OCI-LY3 (cell line): ENCODE measurements at regions not wholly inside any gene's neighbourhood (a gene's known extent, or its start where the extent isn't known, plus 50 kb on each side); places are given as distances from the start of the nearest gene placed in this dataset.

ENCODE experiments used
- H2AFZ ChIP-seq: fragments of 200-600, 300-600 bp; shearing (Covaris generic); 2 replicates; pipeline ENCODE4 v1.6.0; 2014; ENCODE audit warnings: antibody characterized with exemption, low read depth, low read length
- H3K27ac ChIP-seq: fragments of 200-600, 300-600 bp; sonication (generic); 2 replicates; pipeline ENCODE4 v1.5.1; 2014; ENCODE audit warnings: mild to moderate bottlenecking, low read length, moderate library complexity, mixed read lengths
- H3K27me3 ChIP-seq: fragments of 200-600, 300-600 bp; sonication (generic); 2 replicates; pipeline ENCODE4 v1.6.1; 2014; ENCODE audit warnings: low read depth, low read length, mixed read lengths
- H3K36me3 ChIP-seq: fragments of 200-600, 300-600 bp; sonication (generic); replicated peaks from 2 replicates; pipeline ENCODE3; 2014; ENCODE audit warnings: low read depth, low read length, mixed read lengths
- H3K4me1 ChIP-seq: fragments of 300-600, 200-600 bp; sonication (generic); 2 replicates; pipeline ENCODE4 v1.6.1; 2014; ENCODE audit warnings: low read length, mixed read lengths
- H3K4me2 ChIP-seq: fragments of 200-600, 300-600 bp; sonication (generic); 2 replicates; pipeline ENCODE4 v1.6.1; 2014; ENCODE audit warnings: low read length, mixed read lengths
- H3K4me3 ChIP-seq: fragments of 300-600, 200-600 bp; sonication (generic); 2 replicates; pipeline ENCODE4 v1.5.1; 2014; ENCODE audit warnings: antibody characterized with exemption, mild to moderate bottlenecking, low read length, moderate library complexity
- H3K79me2 ChIP-seq: fragments of 300-600, 200-600 bp; shearing (Covaris generic); 2 replicates; pipeline ENCODE4 v1.6.1; 2014; ENCODE audit warnings: mild to moderate bottlenecking, low read length, mixed read lengths
- H3K9ac ChIP-seq: fragments of 300-600, 200-600 bp; shearing (Covaris generic); 2 replicates; pipeline ENCODE4 v1.6.0; 2014; ENCODE audit warnings: mild to moderate bottlenecking, low read length, moderate library complexity
- H3K9me3 ChIP-seq: fragments of 200-600, 300-600 bp; shearing (Covaris generic); 2 replicates; pipeline ENCODE4 v1.6.1; 2014; ENCODE audit warnings: low read length, mixed read lengths; ENCODE audit not compliant: insufficient read depth
- H4K20me1 ChIP-seq: fragments of 200-600, 300-600 bp; sonication (generic); 2 replicates; pipeline ENCODE4 v1.6.1; 2016; ENCODE audit warnings: low read length, mixed read lengths; ENCODE audit not compliant: insufficient read depth
- EZH2phosphoT487 ChIP-seq: fragments of 200-600 bp; shearing (Covaris generic); IDR thresholded peaks from 2 replicates; pipeline ENCODE4 v1.6.1; 2018; ENCODE audit warnings: antibody characterized with exemption, mixed run types, low read depth
- TF ChIP-seq, protein P1 (sequence below): fragments of 200-600, 300-600 bp; sonication (generic); IDR thresholded peaks from 2 replicates; pipeline ENCODE4 v1.5.1; 2014; ENCODE audit warnings: antibody characterized with exemption, low read length, low read depth

DNA sequence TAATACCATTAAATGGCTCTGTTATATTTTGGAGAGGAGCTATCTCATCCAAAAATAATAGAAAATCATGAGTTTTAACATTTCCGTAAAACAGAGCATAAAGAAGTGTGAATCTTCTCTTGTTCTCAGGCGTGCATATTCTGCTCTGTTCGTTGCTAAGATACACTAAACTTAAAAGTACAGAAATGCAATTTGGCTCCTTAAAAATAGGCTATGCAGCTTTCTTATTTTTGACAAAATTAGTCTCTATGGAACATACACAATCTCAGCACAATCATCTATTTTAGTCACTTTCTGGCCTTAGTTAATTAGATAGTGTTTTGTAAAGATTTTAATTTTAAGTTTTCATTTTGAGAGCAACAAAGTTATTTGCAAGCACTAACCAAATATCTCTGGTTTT, 79.0 kb upstream of the USP25 start:
- no peak overlapping the region for H3K4me2 ChIP-seq
- H3K27ac ChIP-seq = no peak overlapping the region
- no peaks in the 10 kb centered on the region for H3K36me3 ChIP-seq
- no peaks in the 10 kb centered on the region for H3K9me3 ChIP-seq
- H4K20me1 ChIP-seq = no peaks in the 10 kb centered on the region
- no peaks in the 10 kb centered on the region for H3K4me1 ChIP-seq
- no peak overlapping the region for H2AFZ ChIP-seq
- no peaks in the 10 kb centered on the region for H3K79me2 ChIP-seq
- no peak overlapping the region for H3K4me3 ChIP-seq
- no peaks in the 10 kb centered on the region for H3K27me3 ChIP-seq
- no peak overlapping the region for H3K9ac ChIP-seq
- TF ChIP-seq EZH2phosphoT487 = no peak
- TF ChIP-seq, protein P1, sequence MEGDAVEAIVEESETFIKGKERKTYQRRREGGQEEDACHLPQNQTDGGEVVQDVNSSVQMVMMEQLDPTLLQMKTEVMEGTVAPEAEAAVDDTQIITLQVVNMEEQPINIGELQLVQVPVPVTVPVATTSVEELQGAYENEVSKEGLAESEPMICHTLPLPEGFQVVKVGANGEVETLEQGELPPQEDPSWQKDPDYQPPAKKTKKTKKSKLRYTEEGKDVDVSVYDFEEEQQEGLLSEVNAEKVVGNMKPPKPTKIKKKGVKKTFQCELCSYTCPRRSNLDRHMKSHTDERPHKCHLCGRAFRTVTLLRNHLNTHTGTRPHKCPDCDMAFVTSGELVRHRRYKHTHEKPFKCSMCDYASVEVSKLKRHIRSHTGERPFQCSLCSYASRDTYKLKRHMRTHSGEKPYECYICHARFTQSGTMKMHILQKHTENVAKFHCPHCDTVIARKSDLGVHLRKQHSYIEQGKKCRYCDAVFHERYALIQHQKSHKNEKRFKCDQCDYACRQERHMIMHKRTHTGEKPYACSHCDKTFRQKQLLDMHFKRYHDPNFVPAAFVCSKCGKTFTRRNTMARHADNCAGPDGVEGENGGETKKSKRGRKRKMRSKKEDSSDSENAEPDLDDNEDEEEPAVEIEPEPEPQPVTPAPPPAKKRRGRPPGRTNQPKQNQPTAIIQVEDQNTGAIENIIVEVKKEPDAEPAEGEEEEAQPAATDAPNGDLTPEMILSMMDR = no peak

DNA sequence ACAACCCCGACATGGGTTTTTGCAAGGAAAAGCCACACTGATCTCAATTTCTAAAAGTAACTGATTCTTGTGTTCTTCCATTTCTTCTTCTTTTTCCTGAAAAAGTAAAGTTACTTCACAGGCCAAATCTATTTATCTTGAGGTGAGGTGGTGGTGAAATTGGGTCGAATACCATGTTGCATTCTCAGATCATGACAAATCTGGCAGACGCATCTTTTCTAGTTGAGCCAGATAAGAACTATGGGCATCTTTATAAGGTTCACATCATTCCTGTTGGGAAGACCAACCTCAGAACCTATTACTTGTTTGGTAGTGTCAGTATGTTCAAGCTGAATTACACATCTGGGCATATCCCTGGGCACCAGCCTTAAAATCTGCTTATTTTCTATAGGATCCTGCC, 78.6 kb upstream of the USP25 start:
- H3K4me3 ChIP-seq = no peak overlapping the region
- H2AFZ ChIP-seq = no peak overlapping the region
- no peak overlapping the region for H3K9ac ChIP-seq
- no peak overlapping the region for H3K4me2 ChIP-seq
- H4K20me1 ChIP-seq = no peaks in the 10 kb centered on the region
- no peaks in the 10 kb centered on the region for H3K27me3 ChIP-seq
- H3K36me3 ChIP-seq = no peaks in the 10 kb centered on the region
- H3K9me3 ChIP-seq = no peaks in the 10 kb centered on the region
- H3K79me2 ChIP-seq = no peaks in the 10 kb centered on the region
- H3K27ac ChIP-seq = no peak overlapping the region
- H3K4me1 ChIP-seq = no peaks in the 10 kb centered on the region
- TF ChIP-seq EZH2phosphoT487 = no peak
- TF ChIP-seq, protein P1 = no peak

DNA sequence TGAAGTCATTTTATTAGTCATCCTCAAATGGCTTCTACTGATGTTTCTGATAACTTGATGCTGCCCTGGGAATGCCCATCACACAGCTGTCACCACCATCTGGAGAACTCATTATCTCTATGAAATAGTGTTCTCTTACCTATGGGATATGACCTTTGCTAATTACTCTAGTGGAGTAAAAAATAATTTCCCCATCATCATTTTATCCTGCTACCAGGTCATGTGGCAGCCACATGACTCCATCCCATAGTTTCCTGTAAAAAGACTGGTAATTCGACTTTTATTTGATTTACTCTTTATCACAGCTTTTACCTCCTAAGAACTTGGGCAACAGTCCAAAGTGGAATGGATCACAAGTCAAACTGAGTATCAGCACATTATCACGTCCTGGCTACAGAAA, 76.1 kb upstream of the USP25 start:
- Histone ChIP-seq H3K9ac (no peak overlapping the region), H3K4me2 (no peak overlapping the region), H2AFZ (no peak overlapping the region), H4K20me1 (no peaks in the 10 kb centered on the region), H3K79me2 (no peaks in the 10 kb centered on the region), H3K4me1 (no peaks in the 10 kb centered on the region), H3K27ac (no peak overlapping the region), H3K9me3 (no peaks in the 10 kb centered on the region), H3K36me3 (no peaks in the 10 kb centered on the region), H3K4me3 (no peak overlapping the region), H3K27me3 (no peaks in the 10 kb centered on the region)
- TF ChIP-seq, protein P1 = no peak
- no peak for TF ChIP-seq EZH2phosphoT487

DNA sequence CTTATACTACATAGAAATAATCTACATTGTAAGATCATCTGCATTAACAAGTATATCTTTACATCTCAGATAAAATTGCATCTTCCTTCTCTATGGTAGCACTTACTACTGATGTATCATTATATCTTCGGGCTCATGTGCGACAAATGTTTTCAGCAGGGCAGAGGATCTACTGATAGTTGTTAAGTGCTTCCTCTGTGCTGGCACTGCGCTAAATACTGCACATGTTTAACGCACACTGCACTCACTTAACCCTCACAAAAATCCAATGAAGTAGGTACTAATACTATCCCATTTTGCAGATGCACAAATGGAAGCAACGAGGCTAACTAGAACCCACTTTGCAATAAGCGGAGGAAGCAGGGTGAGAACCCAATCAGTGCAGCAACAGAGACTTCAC, 75.6 kb upstream of the USP25 start:
- Histone ChIP-seq H3K4me1 (no peaks in the 10 kb centered on the region), H4K20me1 (no peaks in the 10 kb centered on the region), H3K27ac (no peak overlapping the region), H3K79me2 (no peaks in the 10 kb centered on the region), H3K9ac (no peak overlapping the region), H3K27me3 (no peaks in the 10 kb centered on the region), H3K4me2 (no peak overlapping the region), H3K4me3 (no peak overlapping the region), H3K9me3 (no peaks in the 10 kb centered on the region), H2AFZ (no peak overlapping the region), H3K36me3 (no peaks in the 10 kb centered on the region)
- no peak for TF ChIP-seq EZH2phosphoT487
- TF ChIP-seq, protein P1 = no peak
